HuH-7.5 (cell line): ENCODE measurements at regions not wholly inside any gene's neighbourhood (a gene's known extent, or its start where the extent isn't known, plus 50 kb on each side); places are given as distances from the start of the nearest gene placed in this dataset.

Source experiments
- DNase-seq: peaks from one replicate; pipeline ENCODE4 v3.0.0; 2011; ENCODE audit warnings: low spot score

DNA sequence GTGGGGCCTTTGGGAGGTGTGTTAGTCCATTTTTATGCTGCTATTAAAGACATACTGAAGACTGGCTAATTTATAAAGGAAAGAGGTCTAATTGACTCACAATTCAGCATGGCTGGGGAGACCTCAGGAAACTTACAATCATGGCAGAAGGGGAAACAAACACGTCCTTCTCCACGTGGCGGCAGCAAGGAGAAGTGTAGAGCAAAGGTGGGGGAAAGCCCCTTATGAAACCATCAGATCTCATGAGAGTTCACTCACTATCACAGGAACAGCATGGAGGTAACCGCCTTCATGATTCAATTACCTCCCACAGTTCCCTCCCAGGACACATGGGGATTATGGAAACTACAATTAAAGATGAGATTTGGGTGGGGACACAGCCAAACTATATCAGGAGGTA lies 187.1 kb upstream of the OSR1 start:
- no peak for DNase-seq

DNA sequence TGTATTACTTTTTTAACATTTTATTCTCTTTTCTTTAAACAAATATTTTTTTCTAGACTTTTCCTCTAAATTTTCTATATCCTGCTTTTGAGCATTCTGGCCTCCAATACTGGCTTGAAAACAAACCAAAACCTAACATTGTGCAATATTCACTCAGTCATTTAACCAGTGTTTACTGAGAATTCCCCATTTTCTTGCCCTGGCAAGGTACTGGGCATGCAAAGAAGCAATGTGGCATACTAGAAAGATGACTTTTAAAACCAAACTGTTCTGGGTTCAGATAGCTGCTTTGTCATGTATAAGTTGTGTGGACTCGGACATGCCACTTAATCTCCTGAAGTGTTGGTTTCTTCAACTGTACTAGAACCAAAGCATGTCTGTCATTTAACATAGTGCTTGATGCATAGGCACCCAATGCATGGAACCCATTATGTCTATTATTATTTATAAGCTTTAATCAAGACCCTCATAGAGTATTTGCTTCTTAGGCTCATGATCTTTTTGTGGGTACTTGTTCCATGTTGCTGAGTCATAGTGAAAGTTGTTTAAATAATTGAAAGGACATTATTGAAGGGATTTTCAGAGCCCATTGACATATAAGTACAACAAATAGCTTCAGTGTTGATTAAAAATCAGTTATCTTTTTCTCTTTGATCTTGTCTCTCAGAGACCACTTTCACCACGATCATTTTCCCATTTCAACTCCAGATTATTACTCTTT lies 185.4 kb upstream of the OSR1 start:
- DNase-seq, result no peak

DNA sequence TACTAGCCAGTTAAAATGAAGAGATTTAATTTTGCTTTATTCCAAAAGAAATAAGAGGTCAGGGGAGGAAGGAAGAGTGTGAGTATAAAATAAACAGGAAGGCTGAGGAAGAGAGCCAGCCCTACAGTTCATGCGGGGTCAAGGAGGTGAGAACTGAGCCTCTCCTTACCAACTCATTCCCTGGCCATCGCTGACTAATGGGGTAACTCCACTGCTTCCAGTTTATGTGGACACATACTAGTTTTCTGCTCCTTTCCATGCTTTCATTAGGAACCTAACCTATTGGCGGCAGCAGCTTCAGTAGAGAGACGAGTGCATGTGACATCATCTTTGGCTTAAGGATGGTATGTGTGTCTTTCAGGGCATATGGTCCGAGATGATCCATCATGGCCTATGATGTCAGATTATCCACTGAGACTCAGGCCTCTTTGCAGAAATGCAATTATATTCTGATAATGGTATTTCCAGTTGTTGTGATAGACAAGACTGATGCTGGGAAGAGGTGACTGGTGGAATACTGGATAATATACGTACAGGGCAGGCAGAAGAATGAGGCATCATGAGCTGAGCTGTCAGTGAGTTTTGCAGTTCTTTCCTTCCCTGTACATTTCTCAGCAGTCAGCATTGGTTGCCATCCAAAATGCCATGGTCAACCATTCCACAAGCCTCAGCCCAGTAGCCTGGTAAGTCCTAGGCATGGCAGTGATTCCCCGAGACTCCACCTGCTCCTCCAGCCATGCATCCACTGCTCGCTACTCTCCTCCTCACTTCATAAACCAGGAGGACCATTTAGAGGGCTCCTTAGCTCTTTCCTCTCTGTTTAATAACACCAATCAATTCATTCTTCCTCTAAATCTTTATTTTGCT lies 184.6 kb upstream of the OSR1 start:
- no peak for DNase-seq

DNA sequence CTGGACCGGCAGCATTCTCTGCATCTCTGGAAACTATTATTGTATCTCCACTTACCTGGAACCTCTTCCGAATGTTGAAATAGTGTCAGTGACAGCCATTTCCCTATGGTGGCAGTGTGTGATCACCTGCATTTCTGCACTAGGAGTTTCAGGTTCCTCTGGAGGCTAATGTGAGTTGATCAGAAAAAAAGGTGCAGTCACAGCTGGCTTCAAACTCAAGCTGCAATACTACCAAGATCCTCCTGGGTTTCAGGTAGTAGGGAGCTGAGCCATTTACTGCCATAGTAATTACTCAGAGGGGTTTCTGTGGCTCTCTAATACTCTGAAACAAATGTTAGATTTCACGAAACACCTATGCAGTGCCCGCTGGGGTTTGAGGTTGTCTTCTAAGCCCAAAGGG lies 183.5 kb upstream of the OSR1 start:
- no peak for DNase-seq

DNA sequence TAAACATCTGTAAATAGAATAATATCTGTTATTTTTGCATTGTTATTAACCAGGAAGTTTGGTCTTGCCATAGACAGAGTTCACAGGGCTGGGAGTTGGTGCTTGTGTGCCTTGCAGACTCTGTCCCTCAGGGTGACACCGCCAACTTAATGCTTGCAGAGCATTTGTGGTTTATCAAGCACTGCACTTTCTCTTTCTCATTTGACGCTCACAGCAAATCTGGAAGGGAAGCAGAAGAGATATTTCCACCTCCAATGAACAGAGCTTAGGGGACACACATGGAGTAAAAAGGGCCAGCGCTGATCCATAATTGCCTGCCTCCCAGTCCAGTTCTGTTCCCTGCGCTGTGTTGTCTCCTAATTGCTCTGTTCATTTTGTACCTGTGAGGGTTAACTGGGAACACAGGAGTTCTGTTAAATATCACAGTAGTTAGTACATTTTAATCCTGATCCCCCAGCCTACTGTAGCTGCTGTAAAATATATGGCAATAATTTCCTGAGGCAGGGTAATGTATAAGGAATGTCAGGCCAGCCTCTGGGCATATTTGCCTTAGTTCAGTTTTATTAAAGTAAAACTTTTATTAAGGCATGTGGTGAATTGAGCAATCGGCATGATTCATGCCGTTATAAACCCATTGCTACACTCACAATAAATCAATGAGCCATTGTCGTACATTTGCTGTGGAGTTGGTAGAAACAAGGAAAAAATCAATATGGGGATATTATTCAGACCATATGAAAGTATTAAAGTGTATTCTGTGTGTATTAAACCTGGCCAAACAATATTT lies 182.5 kb upstream of the OSR1 start:
- no peak for DNase-seq

DNA sequence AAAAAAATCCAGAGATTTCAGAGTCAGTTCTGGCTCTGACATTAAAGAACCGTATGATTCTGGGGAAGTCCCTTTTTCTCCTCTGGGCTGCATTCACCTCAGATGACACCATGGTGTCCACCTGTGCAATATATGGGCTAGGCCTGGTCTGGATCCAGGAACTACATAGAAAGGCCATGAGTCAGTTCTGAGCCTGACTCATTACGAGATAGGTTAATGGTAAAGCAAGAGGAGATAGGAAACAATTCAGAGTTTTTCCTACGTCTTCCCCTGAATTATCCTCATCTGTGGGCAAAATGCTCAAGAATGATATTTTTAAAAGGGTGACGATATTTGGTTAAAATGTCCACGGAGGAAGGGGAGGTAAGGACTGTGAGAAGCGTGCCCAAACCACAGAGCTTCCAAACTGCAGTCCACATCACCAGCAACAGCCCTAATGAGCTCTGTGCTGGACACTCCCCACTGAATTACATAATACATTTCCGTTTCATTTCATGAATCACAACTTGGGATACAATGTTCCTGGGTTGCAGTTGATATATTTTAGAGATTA lies 180.1 kb upstream of the OSR1 start:
- peak; percentile 15 for DNase-seq

DNA sequence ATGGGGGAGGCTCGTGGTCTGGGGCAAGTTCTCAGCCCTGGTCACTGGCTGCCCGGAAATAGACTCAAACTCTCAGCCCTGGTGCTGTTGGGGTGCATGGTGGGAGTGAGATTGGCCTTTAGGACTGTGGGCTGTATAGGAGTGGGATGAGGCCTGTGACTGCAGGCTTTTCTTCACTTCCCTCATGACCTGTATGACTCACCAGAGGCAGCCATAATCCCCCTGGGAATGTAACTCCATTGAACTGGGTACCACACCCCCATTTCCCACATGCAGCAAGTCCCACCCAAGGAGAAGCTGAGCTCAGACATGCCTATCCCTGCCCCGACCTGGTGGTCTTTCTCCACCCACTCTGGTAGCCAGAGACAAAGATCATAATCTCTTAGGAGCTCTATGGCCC lies 177.7 kb upstream of the OSR1 start:
- no peak for DNase-seq

DNA sequence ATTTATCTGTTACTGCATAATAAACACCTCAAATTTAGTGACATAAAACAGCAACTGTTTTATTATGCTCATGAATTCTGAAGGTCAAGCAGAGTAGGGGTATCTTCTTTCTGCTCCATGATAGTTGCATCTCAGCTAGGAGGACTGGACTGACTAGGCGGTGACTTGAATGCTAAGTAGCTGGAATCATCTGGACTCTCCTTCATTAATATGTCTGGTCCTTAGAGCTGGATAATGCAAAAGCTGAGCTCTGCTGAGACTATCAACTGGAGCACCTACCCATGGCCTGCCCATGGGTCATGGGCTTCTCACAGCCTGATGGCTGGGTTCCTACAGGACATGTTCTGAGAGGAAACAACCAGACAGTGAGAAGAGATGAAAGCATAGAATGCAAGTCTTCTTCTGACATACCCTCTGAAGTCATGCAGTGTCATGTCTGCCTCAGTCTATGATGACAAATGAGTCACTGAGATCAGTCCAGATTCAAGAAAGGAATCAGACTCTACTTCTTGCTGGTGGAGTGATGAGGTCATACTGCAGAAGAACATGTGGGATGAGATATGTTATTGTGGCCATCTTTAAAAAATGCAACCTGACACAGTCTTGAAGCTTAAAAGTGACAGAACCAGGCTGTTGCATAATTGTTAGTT lies 174.2 kb upstream of the OSR1 start:
- DNase-seq, result no peak

DNA sequence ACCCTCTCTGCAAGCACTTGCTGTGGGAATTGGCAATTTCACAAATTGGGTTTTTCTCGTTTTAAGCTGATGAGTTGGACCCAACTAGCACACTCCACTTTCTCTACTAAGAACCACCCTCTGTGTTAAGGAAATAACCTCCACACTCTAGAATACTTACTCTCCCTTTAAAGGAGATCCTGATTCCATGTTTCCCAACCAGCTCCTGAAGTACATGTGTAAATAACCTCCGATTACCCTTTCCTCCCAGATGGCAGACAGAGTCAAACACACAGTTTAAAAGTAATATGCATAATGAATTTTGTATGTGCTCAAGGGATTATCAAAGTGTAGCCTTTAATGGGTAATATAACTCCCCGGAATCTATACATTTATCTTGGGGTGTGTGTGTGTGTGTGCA lies 171.3 kb upstream of the OSR1 start:
- DNase-seq, result no peak

DNA sequence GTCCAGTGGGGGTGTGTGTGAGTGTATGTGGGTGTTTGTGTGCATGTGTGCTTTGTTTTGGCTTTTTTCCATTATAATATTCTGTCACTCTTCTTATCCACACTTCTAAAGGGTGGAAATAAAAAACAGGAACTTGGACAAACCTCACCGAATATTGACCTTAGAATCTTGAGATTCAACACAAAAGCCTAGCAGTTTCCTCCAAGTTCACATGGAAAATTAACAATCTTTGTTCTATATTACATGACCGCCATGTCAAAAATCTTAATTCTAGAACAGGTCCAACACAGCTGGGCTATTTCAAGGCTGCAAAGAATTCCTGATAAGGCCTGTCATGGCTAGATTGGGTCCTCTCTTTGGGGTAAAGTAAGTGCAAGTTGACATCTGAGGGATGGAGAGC lies 169.3 kb upstream of the OSR1 start:
- no peak for DNase-seq

DNA sequence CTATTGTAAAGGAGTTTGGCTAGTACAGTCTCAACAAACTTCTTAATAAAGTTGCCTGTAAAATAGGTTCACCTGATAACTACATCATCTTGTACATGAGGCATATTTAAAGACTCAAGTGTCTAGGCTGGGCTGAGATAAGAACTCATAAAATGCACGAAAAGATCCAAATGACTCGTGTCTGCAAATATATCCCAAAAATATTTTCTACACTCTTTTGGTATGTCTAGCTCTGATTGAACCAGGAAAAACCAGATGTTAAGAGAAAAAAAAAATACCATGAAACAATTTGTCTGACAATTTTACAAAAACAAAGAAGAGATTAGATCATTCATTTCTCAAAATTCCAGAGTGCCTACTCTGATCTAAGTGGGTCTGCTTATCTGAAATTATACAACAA lies 166.9 kb upstream of the OSR1 start:
- DNase-seq, result no peak

DNA sequence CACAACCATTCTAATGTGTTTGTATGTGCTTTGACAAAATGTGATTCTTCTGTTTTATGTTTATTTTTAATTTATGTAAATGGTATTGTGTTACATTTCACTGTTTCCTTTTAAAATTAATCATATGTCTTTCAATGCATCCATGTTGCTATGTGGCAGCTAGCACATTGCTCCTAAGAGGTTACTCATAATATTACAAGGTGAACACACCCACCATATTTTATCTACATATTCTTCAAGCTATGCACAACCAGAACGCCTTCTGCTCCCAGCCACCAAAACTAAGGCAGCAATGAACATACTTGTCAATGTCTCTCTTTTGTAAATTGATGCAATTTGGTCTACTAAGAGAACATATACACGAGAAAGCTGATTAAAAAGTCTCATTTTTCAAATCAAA lies 160.6 kb upstream of the OSR1 start:
- DNase-seq, result no peak

DNA sequence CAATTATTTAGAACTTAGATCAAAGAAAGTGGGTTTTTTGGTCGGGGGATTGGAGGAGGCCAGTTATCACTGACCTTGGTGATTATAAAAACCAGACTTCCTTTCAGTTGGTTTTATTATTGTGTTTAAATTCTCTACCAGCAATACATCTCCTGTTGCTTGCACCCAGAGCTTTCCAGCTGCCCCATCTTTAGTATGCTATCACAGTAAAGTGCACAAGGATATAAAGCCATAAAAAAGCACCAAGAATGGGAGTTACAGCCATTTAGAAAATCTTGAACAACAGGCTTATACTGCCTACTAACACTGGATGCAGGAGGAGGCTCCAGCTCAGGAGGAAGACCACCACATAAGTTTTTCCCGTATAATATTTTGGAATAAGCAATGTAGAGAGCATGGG lies 148.7 kb upstream of the OSR1 start:
- no peak for DNase-seq

DNA sequence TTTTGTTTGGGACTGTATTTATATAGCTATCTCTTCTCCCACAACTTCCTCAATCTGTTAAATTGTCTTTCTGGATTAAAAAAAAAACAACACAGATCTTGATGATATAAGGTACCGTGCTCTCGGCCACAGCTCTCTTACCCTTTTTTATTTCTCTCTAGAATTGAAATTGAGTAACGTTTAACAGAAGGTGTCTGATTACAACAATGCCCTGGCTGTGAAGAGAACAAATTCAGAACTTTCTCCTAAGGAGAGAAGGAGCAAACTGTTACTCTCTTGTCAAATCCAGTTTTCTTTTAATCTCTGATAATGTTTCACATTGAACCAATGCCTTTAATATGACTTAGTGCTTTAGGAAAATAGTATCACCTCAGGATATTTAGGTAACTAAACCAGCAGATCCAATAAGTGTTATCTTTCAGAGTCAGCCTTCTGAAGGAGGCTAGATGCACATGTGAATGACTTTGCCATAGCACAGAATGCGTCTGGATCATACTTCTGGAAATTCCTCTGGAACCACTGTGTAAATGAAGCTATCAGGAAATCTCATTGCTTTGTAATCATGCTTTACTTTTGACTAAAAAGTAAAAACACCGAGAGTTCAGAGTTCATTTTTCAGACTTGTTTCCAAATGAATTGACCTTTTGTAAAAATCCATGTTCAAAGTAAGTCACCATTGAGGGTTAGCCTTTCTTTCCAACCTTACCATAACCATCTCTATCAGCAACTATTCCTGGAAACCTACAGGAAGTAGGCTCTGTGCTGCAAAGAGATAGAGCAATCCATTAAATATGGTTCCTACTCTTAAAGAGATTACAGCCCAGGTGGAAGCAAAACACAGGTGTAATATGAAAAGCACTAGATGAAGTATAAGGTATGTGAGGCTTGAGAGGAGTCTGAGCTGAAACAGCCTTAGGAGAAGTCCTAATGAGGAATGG lies 147.0 kb upstream of the OSR1 start:
- DNase-seq, result no peak

DNA sequence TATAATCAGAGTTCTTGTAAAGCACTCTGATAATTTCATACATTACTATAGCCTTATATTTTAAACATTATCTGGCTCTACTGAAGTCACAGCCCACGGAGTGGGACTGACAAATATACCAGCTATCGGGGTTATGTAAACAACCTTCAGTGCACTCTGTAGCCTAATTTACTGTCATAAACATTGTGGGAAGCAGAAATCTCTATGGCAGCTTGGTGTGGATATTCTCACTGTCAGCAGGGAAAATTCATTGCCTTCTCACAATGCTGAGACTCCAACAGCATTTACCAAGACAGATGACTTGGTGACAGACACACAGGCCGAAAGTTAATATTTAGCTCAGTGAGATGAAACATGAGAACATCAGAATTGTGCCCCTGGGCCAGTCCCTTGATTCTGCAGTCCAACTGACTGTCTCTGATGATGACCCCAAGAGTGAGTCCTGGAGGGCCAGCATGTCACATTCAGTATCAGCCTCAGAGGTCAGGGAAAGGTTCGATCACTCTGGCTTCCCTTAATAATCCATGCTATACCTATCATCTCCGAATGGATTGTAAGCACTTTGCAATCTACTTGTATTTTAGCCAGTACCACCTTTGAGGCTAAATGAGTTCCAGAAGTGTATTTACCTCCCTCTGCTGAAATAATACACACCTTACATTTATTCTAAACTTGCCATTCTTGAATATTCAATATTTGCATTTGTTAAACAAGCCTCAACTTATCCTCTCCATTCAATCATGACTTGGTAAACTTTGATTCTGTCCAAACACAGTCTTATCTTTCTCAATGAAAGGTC lies 146.2 kb upstream of the OSR1 start:
- DNase-seq, result no peak

DNA sequence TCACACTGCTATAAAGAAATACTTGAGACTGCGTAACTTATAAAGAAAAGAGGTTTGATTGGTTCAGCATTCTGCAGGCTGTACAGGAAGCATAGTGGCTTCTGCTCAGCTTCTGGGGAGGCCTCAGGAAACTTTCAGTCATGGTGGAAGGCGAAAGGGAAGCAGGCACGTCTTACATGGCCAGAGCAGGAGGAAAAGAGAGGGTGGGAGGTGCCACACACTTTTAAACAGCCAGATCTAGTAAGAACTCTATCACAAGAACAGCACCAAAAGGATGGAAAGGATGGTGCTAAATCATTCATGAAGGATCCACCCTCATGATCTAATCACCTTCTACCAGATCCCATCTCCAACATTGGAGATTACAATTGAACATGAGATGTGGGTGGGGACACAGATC lies 145.5 kb upstream of the OSR1 start:
- DNase-seq, result no peak

DNA sequence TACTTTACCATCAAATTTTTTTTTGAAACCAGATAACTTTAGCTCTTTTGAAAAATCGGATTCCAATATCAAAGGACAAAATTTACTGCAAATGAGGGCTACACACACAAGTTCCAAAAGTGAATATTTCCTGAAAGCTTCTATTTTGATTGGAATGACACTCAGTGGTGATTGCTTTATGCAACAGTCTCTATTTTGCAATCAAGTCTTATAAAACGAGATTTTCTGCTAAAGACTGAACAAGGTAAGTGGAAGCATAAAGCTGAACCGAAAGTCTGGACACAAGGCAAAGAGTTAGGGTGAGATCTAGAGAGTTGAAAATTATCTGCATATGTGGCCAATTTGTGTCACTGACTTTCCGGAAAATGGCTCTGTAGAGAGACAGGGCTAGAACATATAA lies 145.0 kb upstream of the OSR1 start:
- no peak for DNase-seq

DNA sequence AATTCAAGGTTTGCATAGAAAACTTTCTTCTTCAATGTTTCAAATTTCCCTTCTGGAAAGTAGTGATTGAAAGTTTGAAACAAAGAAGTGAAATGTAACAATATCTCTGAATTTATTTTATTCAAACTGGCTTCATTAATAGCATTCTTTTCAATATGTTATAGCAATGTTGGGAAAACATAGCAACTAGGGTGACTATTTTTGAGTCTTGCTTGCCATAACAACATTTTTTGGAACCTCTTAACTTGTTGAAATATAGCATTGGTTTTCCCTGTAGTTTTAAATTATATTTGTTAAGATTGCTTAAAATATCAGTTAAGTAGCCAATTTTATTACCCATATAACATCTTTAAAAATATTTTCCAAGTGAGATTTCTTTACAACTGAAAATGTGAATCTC lies 141.7 kb upstream of the OSR1 start:
- DNase-seq, result no peak

DNA sequence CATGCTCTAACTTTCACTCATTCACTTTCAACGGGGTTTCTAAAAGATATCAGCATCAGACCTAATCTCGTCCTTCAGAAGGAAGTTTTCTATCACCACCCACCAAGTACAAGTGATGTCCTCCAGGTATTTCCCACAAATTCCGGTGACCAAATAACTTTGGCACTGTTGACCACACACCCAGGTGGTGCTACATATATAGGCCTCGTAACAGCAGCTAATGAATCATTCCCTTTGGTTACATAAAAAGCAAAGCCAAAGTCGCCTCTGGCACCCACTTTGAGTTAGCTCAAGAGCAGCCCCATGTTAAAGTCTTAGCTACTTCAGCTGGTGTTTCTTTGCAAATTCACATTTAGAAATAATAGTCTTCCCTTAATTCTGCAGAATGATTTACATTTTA lies 138.2 kb upstream of the OSR1 start:
- DNase-seq, result no peak

DNA sequence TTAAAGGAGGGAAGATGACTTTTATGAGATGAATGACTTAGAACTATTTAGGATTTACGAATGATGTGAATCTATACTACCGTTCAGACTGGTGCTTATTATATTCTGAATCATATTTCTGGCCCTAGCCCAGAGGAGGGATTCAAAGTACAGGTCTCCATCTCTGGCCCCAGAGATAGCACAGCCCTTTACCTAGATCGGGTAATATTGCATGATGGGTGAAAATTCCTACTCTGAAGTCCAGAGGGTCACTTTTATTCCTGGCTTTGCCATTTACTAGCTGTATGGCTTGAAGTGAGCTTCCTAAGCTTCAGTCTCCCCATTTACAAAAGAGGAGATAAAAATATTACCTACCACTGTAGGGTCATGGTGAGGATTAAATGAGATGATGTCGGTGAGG lies 135.8 kb upstream of the OSR1 start:
- DNase-seq, result no peak
